GM13976 (cell line): ENCODE measurements at regions not wholly inside any gene's neighbourhood (a gene's known extent, or its start where the extent isn't known, plus 50 kb on each side); places are given as distances from the start of the nearest gene placed in this dataset.

Source experiments
- DNase-seq: peaks from one replicate; pipeline ENCODE4 v3.0.0; 2012; ENCODE audit warnings: low spot score
- CTCF ChIP-seq: IDR thresholded peaks from 2 replicates; pipeline ENCODE4 v1.5.1; 2012; ENCODE audit warnings: borderline replicate concordance, mild to moderate bottlenecking; ENCODE audit not compliant: insufficient read depth; ENCODE audit errors: extremely low read depth, missing control alignments, control extremely low read depth
- in situ Hi-C: fragments of 300-500 bp; cut with MboI; formaldehyde crosslinking; loops from one replicate; pipeline ENCODE4 v1.12.0; 2022; ENCODE audit warnings: low sequenced_read_pairs, mixed read lengths, inconsistent platforms; ENCODE audit not compliant: unreplicated experiment

GRCh38 chr11:128066399-128066798, 521.0 kb downstream of the ETS1 start:
- DNase-seq = no peak
- no peak for TF ChIP-seq CTCF
- in situ Hi-C loops = no loop called here

- no peak for TF ChIP-seq CTCF
Observed at GRCh38 chr11:128061281-128061871, 526.0 kb downstream of the ETS1 start.

GRCh38 chr11:128058580-128059208, 528.7 kb downstream of the ETS1 start:
- no peak for DNase-seq
- TF ChIP-seq CTCF = no peak
- in situ Hi-C loops = no loop called here

More at GRCh38 chr11:128061281-128061871, 526.0 kb downstream of the ETS1 start:
- no peak for DNase-seq
- in situ Hi-C loops = no loop called here

- in situ Hi-C loops = no loop called here
- TF ChIP-seq CTCF = no peak
- DNase-seq = no peak
Observed at GRCh38 chr11:128057786-128058395, 529.5 kb downstream of the ETS1 start.

GRCh38 chr11:128055576-128056217, 531.7 kb downstream of the ETS1 start:
- TF ChIP-seq CTCF = no peak
- DNase-seq = no peak
- in situ Hi-C loops = no loop called here

- TF ChIP-seq CTCF = no peak
- in situ Hi-C loops = no loop called here
- DNase-seq = no peak
Observed at GRCh38 chr11:128053981-128054931, 533.1 kb downstream of the ETS1 start.
